NCI-H1694 treated with DMSO at 0.1 percent for 48 hours (cell line): ENCODE measurements at regions not wholly inside any gene's neighbourhood (a gene's known extent, or its start where the extent isn't known, plus 50 kb on each side); places are given as distances from the start of the nearest gene placed in this dataset.

Experiments used
- DNase-seq: peaks from one replicate; lab custom pipeline; 2025; lab: John Stamatoyannopoulos, UW

GRCh38 chr6:140108167-140108566 is 733.7 kb upstream of the CITED2 start:
- DNase-seq: no peak

GRCh38 chr6:140107216-140107615 is 732.8 kb upstream of the CITED2 start:
- no peak for DNase-seq

- DNase-seq: no peak
Observed at GRCh38 chr6:140105857-140106256, 731.4 kb upstream of the CITED2 start.

- DNase-seq: no peak
Observed at GRCh38 chr6:140105241-140105640, 730.8 kb upstream of the CITED2 start.

GRCh38 chr6:140101818-140102217 is 727.4 kb upstream of the CITED2 start:
- no peak for DNase-seq

GRCh38 chr6:140101367-140101766 is 726.9 kb upstream of the CITED2 start:
- no peak for DNase-seq

- no peak for DNase-seq
Observed at GRCh38 chr6:140095532-140095931, 721.1 kb upstream of the CITED2 start.

GRCh38 chr6:140091895-140092294 is 717.4 kb upstream of the CITED2 start:
- no peak for DNase-seq

- no peak for DNase-seq
Observed at GRCh38 chr6:140090871-140091270, 716.4 kb upstream of the CITED2 start.

GRCh38 chr6:140083375-140083774 is 708.9 kb upstream of the CITED2 start:
- no peak for DNase-seq

GRCh38 chr6:140082867-140083297 is 708.4 kb upstream of the CITED2 start:
- no peak for DNase-seq

GRCh38 chr6:140079328-140079727 is 704.9 kb upstream of the CITED2 start:
- no peak for DNase-seq

GRCh38 chr6:140078561-140079125 is 704.2 kb upstream of the CITED2 start:
- no peak for DNase-seq

- no peak for DNase-seq
Observed at GRCh38 chr6:140077827-140078560, 703.5 kb upstream of the CITED2 start.

- no peak for DNase-seq
Observed at GRCh38 chr6:140076105-140076504, 701.7 kb upstream of the CITED2 start.

GRCh38 chr6:140073456-140073855 is 699.0 kb upstream of the CITED2 start:
- DNase-seq: no peak

- DNase-seq: no peak
Observed at GRCh38 chr6:140071601-140072062, 697.2 kb upstream of the CITED2 start.

- no peak for DNase-seq
Observed at GRCh38 chr6:140070846-140071473, 696.5 kb upstream of the CITED2 start.

- no peak for DNase-seq
Observed at GRCh38 chr6:140069576-140069975, 695.1 kb upstream of the CITED2 start.

GRCh38 chr6:140068801-140069200 is 694.4 kb upstream of the CITED2 start:
- no peak for DNase-seq

- DNase-seq: no peak
Observed at GRCh38 chr6:140064366-140064765, 689.9 kb upstream of the CITED2 start.

- DNase-seq: no peak
Observed at GRCh38 chr6:140063021-140063399, 688.6 kb upstream of the CITED2 start.
